Loucy (cell line): ENCODE measurements at regions not wholly inside any gene's neighbourhood (a gene's known extent, or its start where the extent isn't known, plus 50 kb on each side); places are given as distances from the start of the nearest gene placed in this dataset.

ENCODE experiments used
- CTCF ChIP-seq: fragments of 200-600 bp; sonication (generic); conservative IDR thresholded peaks from 2 replicates; pipeline ENCODE4 v1.5.1; 2014; ENCODE audit warnings: mild to moderate bottlenecking, antibody characterized with exemption, low read length
- EZH2phosphoT487 ChIP-seq: fragments of 200-600 bp; IDR thresholded peaks from 2 replicates; pipeline ENCODE4 v1.6.1; 2018; ENCODE audit warnings: antibody characterized with exemption, mild to moderate bottlenecking, moderate library complexity, borderline replicate concordance

GRCh38 chr2:74766780-74767179, 67.1 kb upstream of the HK2 start:
- no peak for TF ChIP-seq CTCF
- TF ChIP-seq EZH2phosphoT487, result no peak
